K562 (cell line): ENCODE measurements at regions not wholly inside any gene's neighbourhood (a gene's known extent, or its start where the extent isn't known, plus 50 kb on each side); places are given as distances from the start of the nearest gene placed in this dataset.

Source experiments
- ARID1B ChIP-seq: fragments of 450-650 bp; IDR thresholded peaks from 2 replicates; pipeline ENCODE4 v1.6.1; 2016; ENCODE audit warnings: antibody characterized with exemption, mild to moderate bottlenecking, inconsistent platforms
- ARNT ChIP-seq, 2 experiments: fragments of 450-650 bp; IDR thresholded peaks; 2 replicates each; pipeline ENCODE4 v1.6.1; 2016; ENCODE audit warnings: mild to moderate bottlenecking in 1 of 2
- BDP1 ChIP-seq: IDR thresholded peaks from 3 replicates; pipeline ENCODE4 v1.6.1; 2011; ENCODE audit not compliant: insufficient read length, insufficient read depth
- CBFA2T3 ChIP-seq: fragments of 450-650 bp; IDR thresholded peaks from 2 replicates; pipeline ENCODE4 v1.6.1; 2017
- CCNT2 ChIP-seq: IDR thresholded peaks from 2 replicates; pipeline ENCODE4 v1.6.1; 2011; ENCODE audit warnings: borderline replicate concordance, low read depth, mild to moderate bottlenecking, moderate library complexity, mixed read lengths, low read length; ENCODE audit not compliant: insufficient read length; ENCODE audit errors: extremely low read depth
- DPF2 ChIP-seq: fragments of 450-650 bp; IDR thresholded peaks from 2 replicates; pipeline ENCODE4 v1.6.1; 2016
- EHMT2 ChIP-seq: fragments of 450-650 bp; IDR thresholded peaks from 2 replicates; pipeline ENCODE4 v1.6.1; 2018; ENCODE audit warnings: antibody characterized with exemption
- FOXP1 ChIP-seq: sonication (generic); formaldehyde crosslinking; IDR thresholded peaks from 2 replicates; pipeline ENCODE4 v1.8.0; 2022; ENCODE audit warnings: mild to moderate bottlenecking, missing genetic modification reagents
- JUND ChIP-seq, 2 experiments: IDR thresholded peaks; 2 replicates in 1 of 2; 3 replicates in 1 of 2; pipeline ENCODE4 v1.6.1; 2011; ENCODE audit warnings: borderline replicate concordance in 2 of 2, low read depth in 2 of 2, low read length in 2 of 2, improper control_type of control experiment in 1 of 2, missing biosample characterization in 1 of 2, missing genetic modification characterization in 1 of 2, missing genetic modification reagents in 1 of 2
- KAT7 ChIP-seq: sonication (generic); formaldehyde crosslinking; IDR thresholded peaks from 2 replicates; pipeline ENCODE4 v1.8.0; 2022; ENCODE audit warnings: missing genetic modification reagents, mild to moderate bottlenecking, borderline replicate concordance
- KLF16 ChIP-seq: IDR thresholded peaks from 2 replicates; pipeline ENCODE4 v1.6.1; 2016; ENCODE audit warnings: antibody characterized with exemption
- L3MBTL2 ChIP-seq: fragments of 450-650 bp; IDR thresholded peaks from 2 replicates; pipeline ENCODE4 v1.6.1; 2016; ENCODE audit warnings: mild to moderate bottlenecking, moderate library complexity
- MYC ChIP-seq, 2 experiments: fragments of 250-450 bp in 1 of 2; sonication (Bioruptor Pico) in 1 of 2; IDR thresholded peaks; 2 replicates each; pipeline versions ENCODE4 v1.5.1 to v1.6.1; 2012 to 2021; ENCODE audit warnings: low read depth in 2 of 2, borderline replicate concordance in 1 of 2, improper control_type of control experiment in 1 of 2, low read length in 1 of 2, mild to moderate bottlenecking in 1 of 2, moderate library complexity in 1 of 2
- NCOR1 ChIP-seq: fragments of 450-650 bp; IDR thresholded peaks from 2 replicates; pipeline ENCODE4 v1.6.1; 2016; ENCODE audit warnings: mild to moderate bottlenecking, moderate library complexity
- PHF20 ChIP-seq: fragments of 450-650 bp; IDR thresholded peaks from 2 replicates; pipeline ENCODE4 v1.6.1; 2018; ENCODE audit not compliant: partially characterized antibody
- POLR2A ChIP-seq: fragments of 450-650 bp; conservative IDR thresholded peaks from 2 replicates; pipeline ENCODE4 v1.6.1; 2016
- POLR3A ChIP-seq: IDR thresholded peaks from 2 replicates; pipeline ENCODE4 v1.6.1; 2011; ENCODE audit warnings: borderline replicate concordance, mild to moderate bottlenecking, moderate library complexity; ENCODE audit not compliant: insufficient read length, insufficient read depth; ENCODE audit errors: extremely low read depth
- PYGO2 ChIP-seq: fragments of 450-650 bp; IDR thresholded peaks from 2 replicates; pipeline ENCODE4 v1.6.1; 2016; ENCODE audit warnings: mild to moderate bottlenecking, missing genetic modification characterization, moderate library complexity, missing compliant biosample characterization
- SOX6 ChIP-seq: fragments of 450-650 bp; IDR thresholded peaks from 2 replicates; pipeline ENCODE4 v1.6.1; 2014; ENCODE audit warnings: mild to moderate bottlenecking
- STAG1 ChIP-seq: sonication (generic); formaldehyde crosslinking; IDR thresholded peaks from 2 replicates; pipeline ENCODE4 v1.5.0; 2020; ENCODE audit warnings: missing genetic modification reagents, borderline replicate concordance
- TAL1 ChIP-seq: fragments of 450-650 bp; IDR thresholded peaks from 2 replicates; pipeline ENCODE4 v1.6.1; 2016; ENCODE audit warnings: mild to moderate bottlenecking
- TEAD4 ChIP-seq, 2 experiments: sonication (generic) in 1 of 2; formaldehyde crosslinking in 1 of 2; IDR thresholded peaks; 2 replicates each; pipeline versions ENCODE4 v1.6.1 to v1.8.0; 2012 to 2022; ENCODE audit warnings: borderline replicate concordance in 1 of 2, inconsistent platforms in 1 of 2, low read length in 1 of 2, mild to moderate bottlenecking in 1 of 2, missing genetic modification reagents in 1 of 2
- ZNF197 ChIP-seq: fragments of 200-800 bp; sonication (Bioruptor generic); IDR thresholded peaks from 2 replicates; pipeline ENCODE4 v1.6.1; 2016; ENCODE audit warnings: low read depth, missing genetic modification characterization, missing compliant biosample characterization
- ZNF644 ChIP-seq: fragments of 200-800 bp; sonication (Bioruptor generic); IDR thresholded peaks from 2 replicates; pipeline ENCODE4 v1.6.1; 2016; ENCODE audit warnings: low read depth, missing genetic modification characterization, missing compliant biosample characterization
- TF ChIP-seq, protein P1 (sequence below): fragments of 450-650 bp; conservative IDR thresholded peaks from 2 replicates; pipeline ENCODE4 v1.6.1; 2016; ENCODE audit warnings: missing genetic modification characterization, low read depth, mild to moderate bottlenecking, missing compliant biosample characterization, moderate library complexity
- TF ChIP-seq, protein P2 (sequence below), 2 experiments: fragments of 450-650 bp in 1 of 2; sonication (generic) in 1 of 2; formaldehyde crosslinking in 1 of 2; IDR thresholded peaks in 1 of 2; conservative IDR thresholded peaks in 1 of 2; 2 replicates each; pipeline versions ENCODE4 v1.6.1 to v1.8.1; 2016 to 2023; ENCODE audit warnings: mild to moderate bottlenecking in 2 of 2, moderate library complexity in 2 of 2, inconsistent platforms in 1 of 2, missing genetic modification reagents in 1 of 2

DNA sequence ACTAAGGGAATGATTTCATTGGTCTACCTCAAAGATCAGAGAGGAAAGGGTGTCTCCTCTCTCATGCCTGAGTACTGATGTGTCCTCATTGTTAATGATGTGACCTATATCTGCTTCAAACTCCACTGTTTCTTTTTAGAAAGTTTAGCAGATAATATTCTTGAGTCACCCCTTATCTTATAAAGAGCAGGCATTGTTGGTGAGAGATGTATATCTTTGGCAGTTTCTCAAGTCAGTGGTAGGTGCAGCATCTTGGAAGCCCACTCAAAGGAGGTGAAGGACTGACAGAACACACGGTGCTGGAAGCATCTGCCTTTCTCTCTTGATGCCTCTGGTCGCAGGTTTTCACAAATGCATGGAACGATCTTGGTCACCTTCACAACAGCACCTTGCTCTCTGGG lies 71.2 kb downstream of the ZNF518B start (continued):
- TF ChIP-seq TEAD4 (IDR thresholded peaks at IDR 0.05; ENCODE audit: low read length): peak; percentile 65
- no peak for TF ChIP-seq TEAD4 (CRISPR knock-in tag; IDR thresholded peaks at IDR 0.05; ENCODE audit: borderline replicate concordance)
- no peak for TF ChIP-seq ARNT (IDR thresholded peaks at IDR 0.05)
- TF ChIP-seq, protein P1, sequence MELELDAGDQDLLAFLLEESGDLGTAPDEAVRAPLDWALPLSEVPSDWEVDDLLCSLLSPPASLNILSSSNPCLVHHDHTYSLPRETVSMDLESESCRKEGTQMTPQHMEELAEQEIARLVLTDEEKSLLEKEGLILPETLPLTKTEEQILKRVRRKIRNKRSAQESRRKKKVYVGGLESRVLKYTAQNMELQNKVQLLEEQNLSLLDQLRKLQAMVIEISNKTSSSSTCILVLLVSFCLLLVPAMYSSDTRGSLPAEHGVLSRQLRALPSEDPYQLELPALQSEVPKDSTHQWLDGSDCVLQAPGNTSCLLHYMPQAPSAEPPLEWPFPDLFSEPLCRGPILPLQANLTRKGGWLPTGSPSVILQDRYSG: no peak
- peak; percentile 50; the same call in 1 of the 2 replicates for TF ChIP-seq TAL1
- TF ChIP-seq, protein P2, sequence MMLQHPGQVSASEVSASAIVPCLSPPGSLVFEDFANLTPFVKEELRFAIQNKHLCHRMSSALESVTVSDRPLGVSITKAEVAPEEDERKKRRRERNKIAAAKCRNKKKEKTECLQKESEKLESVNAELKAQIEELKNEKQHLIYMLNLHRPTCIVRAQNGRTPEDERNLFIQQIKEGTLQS (IDR thresholded peaks at IDR 0.05): 0 out of 2 replicates have a peak, but pooled peaks have one; percentile 8
- TF ChIP-seq, protein P2 (CRISPR knock-in tag; conservative IDR thresholded peaks at IDR 0.05): no peak
- no peak for TF ChIP-seq BDP1
- peak; percentile 54 for TF ChIP-seq CCNT2
- no peak for TF ChIP-seq PYGO2 (tag)
- peak; percentile 51; the same call in 1 of the 2 replicates for TF ChIP-seq JUND (IDR thresholded peaks at IDR 0.05; ENCODE audit: borderline replicate concordance, low read depth, low read length)
- TF ChIP-seq JUND (tag; IDR thresholded peaks at IDR 0.05; ENCODE audit: borderline replicate concordance, low read depth, low read length): no peak; the same call in 2 of the 3 replicates
- no peak for TF ChIP-seq POLR2A
- peak; percentile 88 for TF ChIP-seq SOX6
- no peak for TF ChIP-seq ZNF644 (tag)
- TF ChIP-seq CBFA2T3: peak; percentile 74
- no peak for TF ChIP-seq PHF20
- peak; percentile 67; the same call in 1 of the 2 replicates for TF ChIP-seq DPF2
- TF ChIP-seq EHMT2: no peak
- TF ChIP-seq ARID1B: peak; percentile 81
- no peak for TF ChIP-seq POLR3A
- TF ChIP-seq NCOR1: peak; percentile 54
- TF ChIP-seq L3MBTL2: 0 out of 2 replicates have a peak, but pooled peaks have one; percentile 32
- peak; percentile 35; the same call in 1 of the 2 replicates for TF ChIP-seq KLF16
- no peak for TF ChIP-seq ZNF197 (CRISPR knock-in tag)
- TF ChIP-seq MYC (IDR thresholded peaks at IDR 0.05; ENCODE audit: low read depth, low read length): 0 out of 2 replicates have a peak, but pooled peaks have one; percentile 15
- TF ChIP-seq MYC (CRISPR knock-in tag; IDR thresholded peaks at IDR 0.05; ENCODE audit: borderline replicate concordance, low read depth): no peak
- TF ChIP-seq KAT7 (CRISPR knock-in tag): no peak
- TF ChIP-seq FOXP1 (CRISPR knock-in tag): no peak
- TF ChIP-seq STAG1 (CRISPR knock-in tag): no peak
- TF ChIP-seq, all 486 proteins: peak for 28
